GM19035 (cell line): ENCODE measurements at regions not wholly inside any gene's neighbourhood (a gene's known extent, or its start where the extent isn't known, plus 50 kb on each side); places are given as distances from the start of the nearest gene placed in this dataset.

Experiments used
- ATAC-seq: cut with Tn5 transposase; IDR thresholded peaks from one replicate; pipeline ENCODE4 v1.9.1; 2021; ENCODE audit not compliant: unreplicated experiment

DNA sequence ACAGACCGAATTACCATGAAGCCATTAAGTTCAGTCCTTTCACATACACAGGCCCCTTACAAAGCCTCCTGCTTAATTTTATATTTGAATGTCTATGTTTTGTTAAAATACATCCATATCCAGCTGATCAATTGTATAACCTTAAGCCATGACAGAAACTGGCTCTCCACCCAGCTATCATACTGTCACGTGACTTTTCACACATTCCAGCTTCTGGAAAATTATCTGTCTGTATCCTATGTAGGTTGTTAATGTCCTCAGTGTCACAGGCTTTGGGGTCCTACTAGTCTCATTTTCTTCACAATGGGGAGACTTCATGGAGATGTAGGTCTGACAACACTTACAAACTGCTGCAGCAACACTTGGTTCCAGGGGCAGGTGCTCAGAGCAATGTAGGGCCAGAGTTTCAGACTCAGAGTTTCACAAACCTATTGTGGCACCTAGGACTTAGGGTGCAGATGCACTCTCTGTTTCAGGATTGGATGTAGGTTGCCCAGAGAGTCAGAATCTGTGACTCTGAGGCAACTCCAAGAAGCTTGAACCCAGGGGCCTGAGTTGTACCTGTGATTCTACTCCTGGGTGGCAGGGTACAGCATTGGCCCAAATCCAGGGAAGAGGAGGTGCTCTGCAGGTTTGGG, 69.6 kb upstream of the PCDH20 start:
- no peak for ATAC-seq

DNA sequence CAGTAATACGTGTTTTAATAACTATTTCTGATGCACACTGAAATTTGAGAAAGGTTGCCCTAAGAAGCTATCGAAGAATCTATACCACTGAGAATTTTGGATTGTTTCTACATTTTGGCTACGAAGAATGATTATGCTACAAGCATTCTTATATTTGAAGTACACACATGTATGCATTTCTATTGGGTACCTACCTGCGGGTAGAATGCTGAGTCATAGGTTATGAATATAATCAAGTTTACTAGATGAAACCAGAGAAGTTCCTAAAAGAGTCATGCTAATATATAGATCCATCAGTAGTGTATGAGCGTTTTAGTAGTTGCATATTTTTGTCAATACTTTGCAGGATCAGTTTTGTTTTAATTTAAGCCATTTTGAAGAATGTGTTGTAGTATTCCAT, 62.0 kb upstream of the PCDH20 start:
- no peak for ATAC-seq

DNA sequence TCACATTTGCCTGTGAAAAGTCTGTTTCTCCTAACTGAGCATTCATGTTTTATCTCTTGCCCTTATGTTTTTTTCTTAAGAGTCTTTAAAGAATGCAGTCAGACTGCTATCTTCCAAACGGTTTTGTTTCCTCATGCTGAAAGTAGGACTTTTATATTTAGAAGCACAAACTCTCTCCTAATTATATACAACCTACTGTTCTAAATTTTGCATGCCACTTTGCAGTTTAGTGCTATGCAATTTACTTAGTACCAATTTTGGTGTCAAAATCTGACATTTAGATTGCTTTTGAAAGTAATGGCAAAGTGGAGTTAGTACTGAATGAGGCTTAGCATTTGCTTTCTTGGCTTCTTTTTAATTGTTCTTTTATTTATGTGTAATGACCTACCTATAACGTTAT, 55.1 kb upstream of the PCDH20 start:
- no peak for ATAC-seq

DNA sequence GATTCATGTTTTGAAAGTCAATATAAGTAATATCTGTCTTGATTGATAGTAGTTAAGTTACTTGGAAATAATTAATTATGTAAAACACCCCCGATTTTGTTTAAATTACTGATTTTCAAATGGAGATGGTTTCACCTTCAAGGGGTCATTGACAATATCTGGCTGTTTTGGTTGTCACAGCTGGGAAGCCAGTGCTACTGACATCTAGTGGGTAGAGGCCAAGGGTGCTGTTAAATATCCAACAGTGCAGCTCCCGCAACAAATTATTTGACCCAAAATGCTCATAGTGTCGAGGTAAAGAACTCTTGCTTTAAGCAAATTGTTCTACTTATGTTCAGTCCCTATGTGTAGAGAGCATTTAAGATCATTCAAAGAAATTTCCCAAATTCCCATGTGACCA, 50.6 kb upstream of the PCDH20 start:
- ATAC-seq: no peak
